Neutrophil (primary cell): ENCODE measurements at regions not wholly inside any gene's neighbourhood (a gene's known extent, or its start where the extent isn't known, plus 50 kb on each side); places are given as distances from the start of the nearest gene placed in this dataset.

Source experiments
- H3K27ac ChIP-seq: fragments of 200-600 bp; sonication (generic); 2 replicates; pipeline ENCODE4 v1.5.1; 2016; ENCODE audit warnings: mild to moderate bottlenecking, moderate library complexity
- H3K27me3 ChIP-seq: fragments of 200-600 bp; sonication (generic); 2 replicates; pipeline ENCODE4 v1.6.0; 2016; ENCODE audit warnings: mild to moderate bottlenecking
- H3K36me3 ChIP-seq: fragments of 200-600 bp; sonication (generic); 2 replicates; pipeline ENCODE4 v1.5.1; 2017
- H3K4me1 ChIP-seq, 2 experiments: fragments of 200-600 bp in 1 of 2; sonication (generic) in 1 of 2; 1 replicate in 1 of 2; 2 replicates in 1 of 2; pipeline versions ENCODE4 v1.5.1 to v1.6.1; 2013 to 2016; ENCODE audit warnings: low read depth in 1 of 2, low read length in 1 of 2, mild to moderate bottlenecking in 1 of 2, moderate library complexity in 1 of 2; ENCODE audit not compliant: control insufficient read depth in 1 of 2, insufficient read depth in 1 of 2
- H3K4me3 ChIP-seq, 2 experiments: fragments of 200-600 bp in 1 of 2; sonication (generic) in 1 of 2; 1 replicate in 1 of 2; 2 replicates in 1 of 2; pipeline ENCODE4 v1.5.1; 2013 to 2016; ENCODE audit warnings: low read depth in 1 of 2, low read length in 1 of 2, mild to moderate bottlenecking in 1 of 2, moderate library complexity in 1 of 2
- H3K9me3 ChIP-seq: fragments of 200-600 bp; sonication (generic); 2 replicates; pipeline ENCODE4 v1.5.1; 2016
- TF ChIP-seq, protein P1 (sequence below): fragments of 200-600 bp; sonication (generic); IDR thresholded peaks from 2 replicates; pipeline ENCODE4 v1.5.1; 2016; ENCODE audit warnings: antibody characterized with exemption

GRCh38 chr6:1558388-1558787, 51.3 kb upstream of the FOXC1 start:
- TF ChIP-seq, protein P1, sequence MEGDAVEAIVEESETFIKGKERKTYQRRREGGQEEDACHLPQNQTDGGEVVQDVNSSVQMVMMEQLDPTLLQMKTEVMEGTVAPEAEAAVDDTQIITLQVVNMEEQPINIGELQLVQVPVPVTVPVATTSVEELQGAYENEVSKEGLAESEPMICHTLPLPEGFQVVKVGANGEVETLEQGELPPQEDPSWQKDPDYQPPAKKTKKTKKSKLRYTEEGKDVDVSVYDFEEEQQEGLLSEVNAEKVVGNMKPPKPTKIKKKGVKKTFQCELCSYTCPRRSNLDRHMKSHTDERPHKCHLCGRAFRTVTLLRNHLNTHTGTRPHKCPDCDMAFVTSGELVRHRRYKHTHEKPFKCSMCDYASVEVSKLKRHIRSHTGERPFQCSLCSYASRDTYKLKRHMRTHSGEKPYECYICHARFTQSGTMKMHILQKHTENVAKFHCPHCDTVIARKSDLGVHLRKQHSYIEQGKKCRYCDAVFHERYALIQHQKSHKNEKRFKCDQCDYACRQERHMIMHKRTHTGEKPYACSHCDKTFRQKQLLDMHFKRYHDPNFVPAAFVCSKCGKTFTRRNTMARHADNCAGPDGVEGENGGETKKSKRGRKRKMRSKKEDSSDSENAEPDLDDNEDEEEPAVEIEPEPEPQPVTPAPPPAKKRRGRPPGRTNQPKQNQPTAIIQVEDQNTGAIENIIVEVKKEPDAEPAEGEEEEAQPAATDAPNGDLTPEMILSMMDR = no peak

More at GRCh38 chr6:1558388-1558787, 51.3 kb upstream of the FOXC1 start:
- Histone ChIP-seq H3K27ac (no peak overlapping the region), H3K36me3 (no peaks in the 10 kb centered on the region), H3K4me3 (no peak overlapping the region), H3K9me3 (no peaks in the 10 kb centered on the region), H3K4me1 (peaks cover 7 to 18% of the 10 kb centered on the region in 2 experiments), H3K27me3 (peaks cover 13% of the 10 kb centered on the region)
